ENCODE measurements at regions not wholly inside any gene's neighbourhood (a gene's known extent, or its start where the extent isn't known, plus 50 kb on each side); places are given as distances from the start of the nearest gene placed in this dataset.
A peak's percentile ranks its signal among the peaks of the same experiment; 100 is the strongest.

DNA sequence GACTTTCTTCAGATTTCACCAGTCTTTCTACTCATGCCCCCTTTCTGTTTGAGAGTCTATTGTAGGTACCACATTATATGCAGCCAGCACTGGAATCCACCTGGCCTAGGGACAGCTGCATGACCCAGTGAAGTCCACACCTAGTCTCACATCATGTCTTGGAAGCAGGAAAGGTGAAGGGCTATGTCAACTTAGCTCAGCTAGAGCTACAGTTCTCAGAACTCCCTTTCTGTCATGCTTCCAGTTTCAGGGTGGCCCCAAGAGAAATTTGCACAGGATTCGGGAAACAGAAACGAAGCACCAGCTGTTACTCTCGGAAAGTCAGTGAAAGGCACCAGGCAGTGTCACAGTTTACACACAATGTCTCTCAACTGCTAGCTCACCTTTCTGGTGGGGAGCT is 51.6 kb upstream of the NLRP1 start:
- no peak for DNase-seq

DNA sequence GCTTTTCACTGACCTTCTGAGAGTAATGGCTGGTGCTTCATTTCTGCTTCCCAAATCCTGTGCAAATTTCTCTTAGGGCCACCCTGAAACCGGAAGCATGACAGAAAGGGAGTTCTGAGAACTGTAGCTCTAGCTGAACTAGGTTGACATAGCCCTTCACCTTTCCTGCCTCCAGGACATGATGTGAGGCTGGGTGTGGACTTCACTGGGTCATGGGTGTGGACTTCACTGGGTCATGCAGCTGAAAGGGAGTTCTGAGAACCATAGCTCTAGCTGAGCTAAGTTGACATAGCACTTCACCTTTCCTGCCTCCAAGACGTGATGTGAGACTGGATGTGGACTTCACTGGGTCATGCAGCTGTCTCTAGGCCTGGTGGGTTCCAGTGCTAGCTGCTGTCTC is 54.3 kb upstream of the NLRP1 start:
- DNase-seq: no peak

DNA sequence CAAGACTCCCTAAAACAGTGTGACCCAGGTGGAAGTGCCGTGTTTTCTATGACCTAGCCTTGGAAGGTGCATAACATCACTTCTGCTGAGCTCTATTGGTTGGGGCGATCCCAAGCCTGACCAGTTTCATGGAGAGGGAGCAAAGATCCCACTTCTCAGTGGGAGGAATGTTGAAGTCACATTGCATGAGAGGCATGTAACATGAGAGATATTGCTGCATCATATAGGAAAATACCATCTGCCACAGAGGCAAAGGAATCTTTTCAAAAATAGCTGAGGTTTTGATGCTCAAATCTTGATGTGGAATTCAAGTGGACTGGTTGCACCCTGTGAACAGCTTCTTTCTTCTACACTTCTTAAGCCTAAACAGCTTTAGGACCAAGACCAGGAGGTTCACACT is 56.4 kb upstream of the NLRP1 start:
- DNase-seq: no peak

DNA sequence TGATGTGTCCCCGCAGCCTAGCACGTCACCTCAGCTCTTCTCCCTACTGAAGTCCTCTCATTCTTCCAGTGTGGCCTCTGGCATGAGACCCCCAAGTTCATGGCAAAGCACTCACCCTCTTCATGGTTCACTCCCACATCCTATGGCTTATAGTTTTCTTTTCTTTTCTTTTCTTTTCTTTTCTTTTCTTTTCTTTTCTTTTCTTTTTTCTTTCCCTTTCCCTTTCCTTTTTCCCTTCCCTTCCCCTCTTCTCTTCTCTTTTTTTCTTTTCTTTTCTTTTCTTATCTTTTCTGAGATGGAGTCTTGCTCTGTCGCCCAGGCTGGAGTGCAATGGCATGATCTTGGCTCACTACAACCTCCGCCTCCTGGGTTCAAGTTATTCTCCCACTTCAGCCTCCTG is 58.4 kb upstream of the NLRP1 start:
- DNase-seq: no peak

DNA sequence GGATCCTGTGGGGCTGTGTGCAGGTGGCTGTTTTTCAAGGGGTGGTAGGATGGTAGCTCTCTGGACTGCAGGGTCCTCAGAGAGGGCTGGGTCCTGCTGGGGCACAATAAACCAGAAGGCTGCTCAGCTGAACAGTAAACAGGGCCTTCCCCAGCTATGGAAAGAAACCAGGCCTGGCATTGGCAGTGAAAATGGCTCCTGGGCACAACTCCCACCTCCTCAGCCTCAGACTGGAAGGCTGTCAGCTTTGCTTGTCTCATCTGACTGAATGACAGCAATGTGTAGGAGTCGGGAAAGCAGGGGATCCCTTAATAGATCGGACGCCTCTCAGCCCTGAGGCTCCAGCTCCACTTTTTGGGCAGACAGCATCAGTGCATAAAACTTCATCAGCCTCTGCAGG is 59.8 kb upstream of the NLRP1 start:
- DNase-seq: no peak

DNA sequence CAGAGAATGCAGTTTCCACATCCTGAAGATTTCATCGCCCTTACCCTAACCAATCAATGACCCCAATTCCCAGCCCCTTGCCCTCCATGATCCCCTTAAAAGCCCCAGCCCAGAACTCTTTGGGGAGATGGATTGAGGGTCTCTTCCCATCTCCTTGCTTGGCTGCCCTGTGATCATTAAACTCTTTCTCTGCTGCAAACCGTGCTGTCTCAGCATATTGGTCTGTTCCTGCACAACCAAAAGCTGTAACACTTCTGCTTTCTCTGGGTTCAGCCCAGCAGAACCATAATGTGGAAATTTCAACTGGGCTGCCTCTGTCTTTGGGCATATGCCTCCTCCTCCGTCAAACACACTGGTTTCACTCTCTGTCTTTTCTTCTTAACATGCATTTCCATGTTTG is 67.0 kb upstream of the NLRP1 start:
- no peak for DNase-seq

DNA sequence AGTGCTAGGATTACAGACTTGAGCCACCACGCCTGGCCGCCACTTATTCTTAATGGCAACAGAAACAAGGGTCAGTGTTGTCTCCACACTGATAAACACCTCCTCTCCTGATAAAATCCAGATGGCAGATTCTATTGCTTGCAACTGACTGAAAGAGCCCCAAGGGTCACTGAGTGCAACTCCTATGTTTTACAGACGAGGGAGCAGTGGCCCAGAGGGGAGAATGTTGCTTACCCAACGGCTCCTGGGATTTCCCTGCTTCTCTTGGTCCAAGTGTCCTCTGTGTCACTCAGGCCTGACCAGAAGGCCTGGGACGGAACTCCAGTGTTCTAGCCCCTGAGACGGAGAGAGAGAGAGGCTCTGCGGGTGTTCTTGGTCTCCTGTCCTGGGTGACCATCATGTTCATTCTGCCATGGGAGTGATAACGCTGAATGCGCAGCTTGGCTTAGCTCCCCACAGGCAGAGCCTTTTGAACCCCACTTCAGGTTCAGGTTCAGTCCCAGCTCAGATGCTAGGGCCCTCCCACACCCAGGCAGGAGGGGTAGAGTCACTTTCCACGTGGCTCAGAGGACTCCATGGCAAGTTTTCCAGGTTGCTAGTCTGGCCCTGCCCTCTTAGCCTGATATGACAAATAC is 77.3 kb upstream of the NLRP1 start:
- DNase-seq: no peak

DNA sequence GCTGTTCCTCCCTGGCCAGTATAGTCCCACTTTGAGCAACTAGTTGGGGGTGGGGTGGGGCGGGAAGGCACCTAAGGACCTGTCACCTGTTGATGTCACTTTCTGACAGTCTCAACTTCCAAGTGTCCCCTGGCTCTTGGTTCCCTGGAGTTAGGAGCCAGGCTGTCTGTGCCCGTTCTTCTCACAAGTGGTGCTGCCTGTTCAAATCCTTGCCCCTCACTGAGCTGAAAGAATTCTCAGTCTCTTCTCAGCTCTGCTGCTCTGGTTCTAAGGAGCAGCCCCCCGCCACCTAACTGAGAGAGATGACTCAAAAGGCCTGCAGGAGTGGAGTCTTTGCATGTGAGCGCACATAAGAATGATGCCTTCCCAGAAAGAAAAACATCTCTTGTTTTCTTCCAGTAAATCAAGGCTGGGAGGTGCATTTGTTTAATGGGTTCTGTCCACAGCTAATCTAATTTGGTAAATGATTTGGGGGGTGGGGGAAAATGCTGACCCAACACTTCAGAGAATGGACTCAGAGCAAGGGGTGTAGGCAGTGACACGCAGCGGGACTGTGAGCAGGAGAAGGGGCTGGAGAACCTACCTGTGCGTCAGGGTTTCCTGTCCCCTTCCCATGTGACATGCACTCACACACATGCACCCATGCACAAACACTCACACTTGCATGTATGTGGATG is 78.2 kb upstream of the NLRP1 start:
- DNase-seq: no peak

DNA sequence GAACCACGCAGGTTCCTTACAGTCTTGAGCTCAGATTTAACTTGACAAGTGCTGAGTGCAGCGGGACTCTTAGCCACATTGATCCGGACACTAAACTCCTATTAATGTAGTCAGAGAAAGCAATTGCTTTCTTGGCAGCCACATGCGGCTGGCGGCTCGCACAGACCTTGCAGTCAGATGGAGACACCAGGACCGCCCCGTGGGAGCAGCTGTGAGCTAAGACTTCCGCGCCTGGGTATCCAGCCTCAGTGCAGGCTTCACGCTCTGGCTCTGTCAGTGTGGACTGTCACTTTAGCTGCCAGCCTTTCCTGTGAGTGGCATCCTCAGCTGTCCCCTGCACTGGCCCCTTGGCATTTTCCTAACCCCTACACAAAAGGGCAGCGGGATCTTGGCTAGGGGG is 80.9 kb upstream of the NLRP1 start:
- DNase-seq: no peak

DNA sequence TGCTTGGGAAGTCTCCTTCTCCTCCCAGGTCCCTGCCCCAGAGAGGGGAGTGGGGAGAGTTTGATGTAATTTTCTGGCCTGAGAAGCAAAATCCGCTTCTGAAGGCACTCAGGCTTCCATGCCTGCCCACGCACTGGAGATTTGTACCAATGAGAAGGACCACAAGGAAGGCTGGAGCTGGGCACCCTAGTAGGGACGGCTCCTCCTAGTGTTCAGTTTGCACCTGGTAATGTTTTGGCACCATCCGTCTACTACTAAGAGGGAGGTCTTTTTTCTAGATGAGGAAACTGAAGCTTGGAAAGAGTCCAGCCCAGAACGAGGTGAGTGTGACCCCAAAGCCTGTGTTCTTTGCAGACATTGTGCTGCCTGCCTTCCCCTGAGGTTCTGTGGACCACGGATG is 83.6 kb upstream of the NLRP1 start:
- no peak for DNase-seq

DNA sequence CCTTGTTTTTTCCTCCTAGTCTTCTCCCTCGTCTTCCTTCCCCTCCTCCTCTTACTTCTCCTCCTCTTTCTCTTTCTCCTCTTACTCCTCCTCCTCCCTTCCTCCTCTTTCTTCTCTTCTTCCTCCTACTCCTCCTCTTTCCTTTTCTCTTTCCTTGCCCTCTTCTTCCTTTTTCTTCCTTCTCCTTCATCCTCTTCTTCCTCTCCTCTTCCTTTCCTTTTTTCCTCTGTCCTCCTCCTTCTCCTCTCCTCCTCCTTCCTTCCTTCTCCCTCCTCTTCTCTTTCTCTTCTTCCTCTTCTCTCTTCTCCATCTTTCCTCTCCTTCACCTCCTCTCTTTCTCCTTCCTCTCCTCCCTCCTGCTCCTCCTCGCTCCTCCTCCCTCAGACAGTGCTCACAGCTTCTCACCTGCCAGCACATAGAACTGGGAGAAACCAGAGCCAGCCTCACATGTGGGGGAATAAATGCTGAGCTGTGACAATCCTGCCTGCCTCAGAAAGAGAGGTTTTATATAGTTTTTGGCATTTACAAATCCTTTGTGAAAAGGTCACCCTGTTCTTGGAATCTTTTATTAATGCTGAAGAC is 84.3 kb upstream of the NLRP1 start:
- DNase-seq: no peak

DNA sequence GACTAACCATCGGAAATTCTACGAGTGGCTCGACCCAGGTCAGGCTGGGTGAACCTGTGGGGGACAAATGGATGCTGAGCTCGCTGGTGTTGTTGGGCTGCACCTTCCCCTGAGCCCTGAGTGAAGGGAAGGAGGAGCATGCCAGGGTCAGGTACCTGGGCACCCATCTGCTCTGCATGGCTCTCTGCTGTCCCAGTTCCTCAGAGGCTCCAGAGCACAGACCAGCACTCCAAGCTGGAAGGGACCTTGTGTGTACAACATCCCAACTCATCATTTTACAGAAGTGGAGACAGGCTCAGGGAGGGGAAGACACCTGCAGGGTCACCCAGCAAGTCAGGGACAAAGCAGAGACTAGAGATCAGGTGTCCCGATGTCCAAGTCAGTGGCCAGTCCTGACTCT is 84.9 kb upstream of the NLRP1 start:
- DNase-seq: no peak

DNA sequence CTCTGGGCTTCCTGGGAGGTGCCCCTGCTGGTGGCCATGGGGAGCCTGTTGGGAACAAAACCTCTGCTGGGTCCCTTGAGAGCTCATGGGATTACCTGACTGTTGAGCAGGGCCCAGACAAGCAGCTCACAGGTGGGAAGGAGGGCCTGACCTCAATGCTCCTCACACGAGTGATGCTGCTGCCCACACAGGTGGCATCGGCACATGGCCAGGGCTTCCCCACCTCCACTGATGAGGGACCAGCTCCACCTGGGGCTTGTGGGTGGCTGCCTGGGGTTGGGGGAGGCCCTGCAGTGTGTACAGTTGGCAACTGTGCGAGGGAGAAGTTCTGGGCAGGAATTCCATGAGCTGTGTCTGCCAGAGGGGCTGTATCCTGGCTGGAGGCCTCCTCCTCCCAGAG is 87.8 kb upstream of the NLRP1 start:
- DNase-seq: no peak

DNA sequence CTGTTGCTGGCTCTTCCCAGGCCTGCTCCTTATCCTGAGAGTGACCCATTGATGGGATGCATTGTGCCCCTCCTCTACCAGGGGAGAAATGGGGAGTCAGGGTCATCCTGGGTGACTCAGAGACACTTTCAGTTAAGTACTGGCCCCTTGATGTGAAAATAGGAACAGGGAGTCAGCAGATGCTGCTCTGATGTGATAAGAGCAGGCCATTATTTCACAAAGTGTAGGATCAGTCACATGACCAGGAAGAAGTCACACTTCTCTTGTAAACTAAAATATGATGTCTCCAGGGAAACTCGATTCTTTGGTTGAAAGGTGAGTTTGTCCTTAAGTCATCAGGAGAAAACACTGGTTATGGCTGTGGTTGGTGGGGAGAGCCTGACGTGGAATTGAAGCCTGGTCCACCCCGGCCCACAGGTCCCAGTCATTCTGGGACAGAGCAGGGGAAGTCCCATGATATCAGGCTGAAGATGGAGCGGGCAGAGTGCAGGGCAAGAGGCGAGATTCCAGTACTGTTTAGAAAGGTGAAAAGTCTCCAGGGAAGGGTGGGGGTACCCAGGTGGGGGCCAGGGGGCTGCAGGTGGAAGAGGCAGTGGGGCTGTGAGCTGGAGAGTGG is 88.6 kb upstream of the NLRP1 start:
- DNase-seq: no peak

DNA sequence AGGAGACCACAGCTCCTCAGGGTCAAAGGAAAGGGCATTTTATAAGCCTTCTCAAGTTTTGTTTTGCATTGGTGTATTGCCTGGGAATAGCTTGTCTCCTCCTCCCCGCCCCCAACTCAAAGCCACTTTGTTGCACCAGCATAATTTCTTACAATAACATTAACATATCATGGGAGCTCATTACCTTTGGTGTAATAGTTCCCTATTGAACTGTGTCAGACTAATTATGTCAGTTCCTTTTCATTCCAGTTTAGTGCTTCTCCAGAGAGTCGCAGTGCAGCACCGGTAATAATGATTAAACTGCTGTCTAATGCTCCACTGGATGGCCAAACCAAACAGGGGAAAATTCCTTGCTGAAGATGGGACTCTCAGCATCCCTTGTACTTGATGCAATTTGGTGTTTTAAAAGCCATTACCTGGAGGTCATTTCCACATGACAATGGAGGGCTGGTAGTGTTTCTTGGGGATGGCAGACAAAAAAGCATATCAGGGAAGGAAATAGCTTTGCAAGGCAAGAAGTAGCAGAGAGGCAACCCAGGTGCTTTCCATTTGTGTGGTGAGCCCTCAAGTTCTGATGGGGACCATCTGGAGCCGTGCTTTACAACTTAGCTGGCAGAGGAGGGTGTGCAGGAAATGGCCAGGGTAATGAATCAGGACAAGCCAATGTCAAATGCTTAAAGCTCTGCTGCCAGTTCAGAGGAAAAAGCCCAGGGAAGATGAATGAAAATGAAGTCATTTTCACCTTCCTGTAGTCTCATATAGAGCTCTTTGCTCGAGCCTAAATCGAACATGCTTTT is 91.5 kb upstream of the NLRP1 start:
- DNase-seq: no peak

DNA sequence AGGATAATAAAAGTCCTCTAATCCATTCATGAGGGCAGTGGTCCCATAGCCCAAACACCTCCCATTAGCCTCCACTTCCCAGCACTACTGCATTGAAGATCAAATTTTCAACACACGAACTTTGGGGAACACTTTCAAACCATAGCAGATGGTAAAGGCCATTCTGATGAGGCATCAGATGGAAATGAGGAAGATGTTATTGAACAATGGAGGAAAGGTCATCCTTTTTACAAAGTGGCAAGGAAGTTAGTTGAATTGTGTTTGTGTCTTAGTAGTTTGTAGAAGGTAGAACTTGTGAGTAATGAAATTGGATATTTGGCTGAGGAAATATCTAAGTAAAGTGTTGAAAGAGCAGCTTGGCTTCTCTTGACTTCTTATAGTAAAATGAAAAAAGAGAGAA is 93.3 kb upstream of the NLRP1 start:
- no peak for DNase-seq

DNA sequence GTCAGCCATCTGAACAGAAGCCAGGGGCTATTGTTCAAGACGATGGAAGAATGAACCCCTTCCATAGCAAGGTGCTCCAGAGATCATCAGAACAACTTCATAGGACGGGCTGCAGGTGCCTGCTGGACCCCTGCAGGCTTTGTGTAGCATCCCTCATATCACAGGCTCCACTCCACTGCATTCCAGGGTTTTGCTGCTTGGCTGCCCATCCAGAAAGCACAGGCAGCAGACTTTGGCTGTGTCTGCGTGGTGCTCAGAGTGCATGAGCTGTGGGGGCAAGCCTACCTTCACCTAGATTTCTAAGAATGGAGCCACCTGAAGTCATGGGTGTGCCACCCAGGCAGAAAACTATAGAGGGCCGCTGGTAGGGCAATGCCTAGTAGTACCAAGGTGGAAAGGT is 93.9 kb upstream of the NLRP1 start:
- DNase-seq: no peak

DNA sequence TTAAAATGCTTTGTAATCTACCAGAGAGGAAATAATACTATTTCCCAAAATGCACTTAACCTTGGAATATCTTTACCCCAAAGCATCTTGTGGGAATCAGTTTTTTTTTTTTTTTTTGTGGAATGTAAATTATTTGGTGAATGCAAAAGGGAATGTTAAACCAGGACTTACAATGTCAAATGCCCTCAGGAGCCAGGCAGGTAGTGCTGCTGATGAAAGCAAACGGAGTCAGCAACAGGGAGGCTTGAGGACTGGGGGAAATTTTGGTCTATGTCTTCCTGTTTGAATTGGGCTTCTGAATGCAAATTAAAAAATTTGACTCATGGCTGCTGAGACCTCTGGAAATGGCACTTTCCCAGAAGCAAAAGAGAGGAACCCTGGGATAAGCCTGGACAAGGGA is 96.5 kb upstream of the NLRP1 start:
- DNase-seq: no peak

DNA sequence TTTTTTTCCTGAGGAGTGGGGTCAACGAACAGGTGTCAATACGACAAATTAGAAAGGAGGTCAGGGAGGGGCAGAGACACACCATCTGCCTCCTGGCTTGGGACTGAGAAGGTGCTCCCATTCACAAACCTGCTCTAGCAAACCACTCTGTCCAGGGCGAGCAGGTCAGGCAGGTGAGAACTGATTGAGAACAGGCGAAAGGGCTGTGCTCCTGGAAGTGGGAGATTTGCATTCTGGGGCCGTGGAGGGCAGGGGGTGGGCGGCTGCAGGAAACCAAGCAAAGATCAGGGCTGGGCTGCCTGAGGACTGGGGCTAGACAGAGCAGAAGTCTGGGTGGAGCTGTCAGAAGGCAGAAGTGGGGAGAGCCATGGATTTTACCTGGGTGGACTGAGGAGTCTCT is 98.9 kb upstream of the NLRP1 start:
- no peak for DNase-seq

DNA sequence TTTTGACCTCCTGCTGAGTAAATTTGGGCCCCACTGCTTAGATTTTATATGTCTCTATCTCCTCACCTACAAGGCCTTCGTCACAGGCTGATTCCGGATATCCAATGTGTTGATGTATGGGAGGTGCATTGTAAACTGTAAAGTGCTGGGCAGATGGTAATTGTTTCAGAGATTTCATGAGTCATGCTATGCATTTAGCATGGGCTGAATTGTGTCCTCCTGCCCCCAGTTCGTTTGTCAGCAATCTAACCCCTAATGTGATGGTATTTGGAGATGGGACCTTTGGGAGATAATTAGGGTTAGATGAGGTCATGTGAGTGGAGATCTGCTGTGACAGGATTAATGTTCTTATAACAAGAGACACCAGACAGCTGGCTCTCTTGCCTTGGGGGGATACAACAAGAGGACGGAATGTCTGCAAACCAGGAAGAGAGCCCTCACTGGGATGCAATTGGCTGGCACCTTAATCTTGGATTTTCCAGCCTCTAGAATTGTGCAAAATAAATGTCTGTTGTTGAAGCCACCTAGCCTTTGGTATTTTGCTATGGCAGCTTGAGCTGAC is 101.8 kb upstream of the NLRP1 start:
- DNase-seq: no peak

DNA sequence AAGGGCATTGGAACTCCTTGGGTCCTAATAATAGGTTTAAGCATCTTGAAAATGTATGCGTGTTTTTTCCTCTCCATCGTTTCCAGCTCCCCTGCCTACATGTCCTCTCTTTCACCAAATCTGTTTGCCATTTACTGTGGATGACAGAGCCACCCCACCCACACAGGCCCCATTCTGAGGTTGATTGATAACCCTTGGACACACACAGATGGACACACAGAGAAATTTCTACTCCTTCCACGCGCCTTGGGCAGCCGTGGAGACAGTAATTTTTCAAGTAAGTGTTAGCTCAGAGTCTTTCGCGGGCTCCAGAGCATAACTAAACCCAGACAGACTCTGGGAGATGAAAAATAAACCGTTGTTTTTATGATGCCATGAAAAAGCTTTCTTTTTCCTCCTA is 103.3 kb upstream of the NLRP1 start:
- no peak for DNase-seq

DNA sequence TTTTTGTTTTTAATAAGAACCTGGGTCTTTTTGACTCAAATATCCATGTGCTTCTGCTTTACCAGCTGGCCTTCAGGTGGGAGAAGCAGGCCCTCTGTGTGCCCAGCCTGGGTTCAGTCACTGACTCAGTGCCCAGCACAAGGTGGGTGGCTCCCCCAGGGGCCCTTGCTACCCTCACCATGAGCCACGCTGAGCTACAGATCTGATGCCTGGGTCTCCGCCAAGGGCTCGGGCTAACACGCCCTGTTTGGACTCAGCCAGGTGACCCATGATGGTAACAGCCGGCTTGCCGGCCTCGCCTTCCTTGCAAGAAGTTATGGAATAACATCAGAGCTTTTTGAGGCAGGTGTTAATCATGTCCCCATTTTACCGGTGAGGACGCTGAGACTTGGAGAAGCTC is 109.5 kb upstream of the NLRP1 start:
- no peak for DNase-seq

DNA sequence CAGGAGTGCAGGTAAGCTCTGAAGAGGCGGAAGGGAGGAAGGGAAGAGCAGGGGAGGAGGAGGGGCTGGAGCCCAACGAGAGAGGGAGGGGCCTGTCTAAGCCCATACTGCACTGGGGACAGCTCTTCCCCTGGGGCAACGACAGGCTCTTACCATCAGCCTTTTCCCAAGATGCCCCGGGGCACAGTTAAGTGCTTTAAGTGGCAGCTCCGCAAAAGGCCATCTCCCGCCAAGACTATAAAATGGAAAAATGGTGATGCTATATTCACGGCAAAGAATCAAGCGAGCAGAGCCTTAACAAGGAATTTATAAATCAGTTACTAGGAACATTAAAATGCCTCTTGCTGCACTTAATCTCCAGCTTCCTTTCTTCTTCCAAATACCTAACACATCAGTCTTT is 110.2 kb upstream of the NLRP1 start:
- DNase-seq: peak; percentile 65
